Mucosa of descending colon (tissue), 3 donors: ENCODE measurements at regions not wholly inside any gene's neighbourhood (a gene's known extent, or its start where the extent isn't known, plus 50 kb on each side); places are given as distances from the start of the nearest gene placed in this dataset.

Experiments
- ATAC-seq: fragments of 200-7000 bp; cut with Tn5 transposase; one replicate; pipeline ENCODE4 v1.9.1; 2020; ENCODE audit warnings: mild to moderate bottlenecking, moderate library complexity
- DNase-seq, 3 donors: peaks; one replicate each; pipeline ENCODE4 v3.0.0-alpha.2; 2020
- H3K36me3 ChIP-seq: fragments of 200-600 bp; one replicate; pipeline ENCODE4 v1.8.0; 2021; ENCODE audit warnings: low read depth, mild to moderate bottlenecking
- H3K4me1 ChIP-seq: fragments of 200-600 bp; one replicate; pipeline ENCODE4 v1.8.0; 2021; ENCODE audit warnings: low read depth, mild to moderate bottlenecking
- H3K4me3 ChIP-seq: fragments of 200-600 bp; one replicate; pipeline ENCODE4 v1.8.0; 2021; ENCODE audit warnings: mild to moderate bottlenecking
- H3K9me3 ChIP-seq: fragments of 200-600 bp; one replicate; pipeline ENCODE4 v1.8.0; 2021; ENCODE audit warnings: mild to moderate bottlenecking
- CTCF ChIP-seq: fragments of 200-600 bp; IDR thresholded peaks from one replicate; pipeline ENCODE4 v1.8.0; 2022; ENCODE audit warnings: antibody characterized with exemption, mild to moderate bottlenecking
- intact Hi-C, 2 donors: fragments of 100-400 bp; cut with DNase I in 1 of 2; cut with micrococcal nuclease in 1 of 2; formaldehyde crosslinking; loops; one replicate each; pipeline versions ENCODE4 v1.11.0 to v1.11.1; 2022; cut with DNase I, micrococcal nuclease
- donor health status: DM: no; HTN: no; CAD: no; lungs with moderate emphysema.
- donor health status: DM: no; HTN: no; CAD: no.
- donor health status: DM: no; HTN: yes; CAD: no.

- no peaks in the 10 kb centered on the region for H3K4me1 ChIP-seq
- H3K9me3 ChIP-seq, result no peaks in the 10 kb centered on the region
- intact Hi-C loops, result no loop called here
- no peaks in the 10 kb centered on the region for H3K36me3 ChIP-seq
- no peak for ATAC-seq
- no peak overlapping the region for H3K4me3 ChIP-seq
- TF ChIP-seq CTCF, result no peak
- no peak for DNase-seq
Observed at GRCh38 chr7:4437916-4438315, 244.2 kb upstream of the FOXK1 start.

GRCh38 chr7:4438723-4439245 lies 243.3 kb upstream of the FOXK1 start:
- ATAC-seq, result no peak
- no peak for DNase-seq
- H3K9me3 ChIP-seq, result no peaks in the 10 kb centered on the region
- H3K36me3 ChIP-seq, result no peaks in the 10 kb centered on the region
- no peak for TF ChIP-seq CTCF
- intact Hi-C loops, result no loop called here
- H3K4me3 ChIP-seq, result no peak overlapping the region
- H3K4me1 ChIP-seq, result no peaks in the 10 kb centered on the region

GRCh38 chr7:4439444-4439843 lies 242.7 kb upstream of the FOXK1 start:
- Histone ChIP-seq H3K4me3 (no peak overlapping the region), H3K4me1 (no peaks in the 10 kb centered on the region), H3K9me3 (no peaks in the 10 kb centered on the region), H3K36me3 (no peaks in the 10 kb centered on the region)
- intact Hi-C loops, result no loop called here
- DNase-seq, result no peak
- no peak for TF ChIP-seq CTCF
- no peak for ATAC-seq

DNA sequence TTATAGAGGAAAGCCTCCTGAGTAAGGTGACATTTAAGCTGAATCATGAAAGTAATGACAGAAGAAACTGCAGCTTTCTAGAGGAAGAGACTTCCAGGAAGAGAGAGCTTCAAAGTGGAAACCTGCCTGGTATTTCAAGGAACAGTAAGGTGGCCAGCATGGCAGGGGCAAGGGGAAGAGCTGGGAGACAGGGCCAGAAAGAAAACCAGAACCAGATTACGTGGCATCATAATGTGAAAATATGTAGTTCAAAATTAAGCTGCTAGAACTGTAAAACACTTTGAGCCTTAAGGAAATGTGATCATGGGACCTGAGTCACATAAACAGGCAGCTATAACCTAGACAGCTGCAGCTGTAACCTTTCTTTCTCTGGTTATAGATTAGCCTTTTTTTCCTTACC lies 238.0 kb upstream of the FOXK1 start:
- no peaks in the 10 kb centered on the region for H3K36me3 ChIP-seq
- TF ChIP-seq CTCF, result no peak
- intact Hi-C loops, result no loop called here
- no peaks in the 10 kb centered on the region for H3K9me3 ChIP-seq
- H3K4me3 ChIP-seq, result no peak overlapping the region
- ATAC-seq (no peak), DNase-seq (no peak)
- no peaks in the 10 kb centered on the region for H3K4me1 ChIP-seq

DNA sequence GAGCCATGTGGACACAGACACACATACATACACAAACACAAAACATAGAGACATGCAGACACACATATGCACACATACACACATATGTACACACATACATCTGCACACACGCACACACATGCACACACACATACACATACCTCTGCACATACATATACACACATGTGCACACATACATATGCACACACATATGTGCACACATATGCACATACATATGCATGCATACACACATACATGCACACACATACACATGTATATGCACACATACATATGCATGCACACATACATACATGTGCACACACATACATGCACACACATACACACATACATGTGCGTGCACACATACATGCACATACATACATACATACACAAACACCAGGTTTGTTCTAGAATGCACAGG lies 236.3 kb upstream of the FOXK1 start:
- DNase-seq, result no peak
- intact Hi-C loops, result no loop called here

More for the DNA sequence above, 236.3 kb upstream of the FOXK1 start:
- TF ChIP-seq CTCF, result no peak
- H3K4me1 ChIP-seq, result no peaks in the 10 kb centered on the region
- ATAC-seq, result no peak
- H3K36me3 ChIP-seq, result no peaks in the 10 kb centered on the region
- H3K9me3 ChIP-seq, result no peaks in the 10 kb centered on the region
- H3K4me3 ChIP-seq, result no peak overlapping the region
